Epithelial cell of proximal tubule (primary cell): ENCODE measurements at regions not wholly inside any gene's neighbourhood (a gene's known extent, or its start where the extent isn't known, plus 50 kb on each side); places are given as distances from the start of the nearest gene placed in this dataset.

Source experiments
- DNase-seq: peaks from one replicate; pipeline ENCODE4 v3.0.0-alpha.2; 2011; ENCODE audit warnings: low read depth
- H3K4me3 ChIP-seq: 2 replicates; pipeline ENCODE4 v1.5.1; 2011; ENCODE audit warnings: low read depth, mild to moderate bottlenecking, low read length
- TF ChIP-seq, protein P1 (sequence below): conservative IDR thresholded peaks from 2 replicates; pipeline ENCODE4 v1.5.1; 2012; ENCODE audit warnings: low read depth, mild to moderate bottlenecking, low read length

DNA sequence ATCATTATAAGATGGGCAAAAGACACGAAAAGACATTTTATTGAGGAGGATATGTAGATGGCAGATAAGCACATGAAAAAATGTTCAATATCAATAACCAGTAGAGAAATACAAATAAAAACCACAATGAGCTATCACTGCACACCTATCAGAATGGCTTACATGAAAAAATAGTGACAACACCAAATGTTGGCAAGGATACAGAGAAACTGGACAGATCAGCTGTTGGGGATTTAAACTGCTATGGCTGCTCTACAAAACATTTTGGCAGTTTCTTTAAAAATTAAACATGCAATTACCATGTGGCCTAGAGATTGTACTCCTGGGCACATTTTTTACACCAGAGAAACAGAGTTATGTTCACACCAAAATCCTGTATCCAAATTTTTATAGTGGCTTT is 172.7 kb upstream of the TENT5A start:
- TF ChIP-seq, protein P1, sequence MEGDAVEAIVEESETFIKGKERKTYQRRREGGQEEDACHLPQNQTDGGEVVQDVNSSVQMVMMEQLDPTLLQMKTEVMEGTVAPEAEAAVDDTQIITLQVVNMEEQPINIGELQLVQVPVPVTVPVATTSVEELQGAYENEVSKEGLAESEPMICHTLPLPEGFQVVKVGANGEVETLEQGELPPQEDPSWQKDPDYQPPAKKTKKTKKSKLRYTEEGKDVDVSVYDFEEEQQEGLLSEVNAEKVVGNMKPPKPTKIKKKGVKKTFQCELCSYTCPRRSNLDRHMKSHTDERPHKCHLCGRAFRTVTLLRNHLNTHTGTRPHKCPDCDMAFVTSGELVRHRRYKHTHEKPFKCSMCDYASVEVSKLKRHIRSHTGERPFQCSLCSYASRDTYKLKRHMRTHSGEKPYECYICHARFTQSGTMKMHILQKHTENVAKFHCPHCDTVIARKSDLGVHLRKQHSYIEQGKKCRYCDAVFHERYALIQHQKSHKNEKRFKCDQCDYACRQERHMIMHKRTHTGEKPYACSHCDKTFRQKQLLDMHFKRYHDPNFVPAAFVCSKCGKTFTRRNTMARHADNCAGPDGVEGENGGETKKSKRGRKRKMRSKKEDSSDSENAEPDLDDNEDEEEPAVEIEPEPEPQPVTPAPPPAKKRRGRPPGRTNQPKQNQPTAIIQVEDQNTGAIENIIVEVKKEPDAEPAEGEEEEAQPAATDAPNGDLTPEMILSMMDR: no peak

DNA sequence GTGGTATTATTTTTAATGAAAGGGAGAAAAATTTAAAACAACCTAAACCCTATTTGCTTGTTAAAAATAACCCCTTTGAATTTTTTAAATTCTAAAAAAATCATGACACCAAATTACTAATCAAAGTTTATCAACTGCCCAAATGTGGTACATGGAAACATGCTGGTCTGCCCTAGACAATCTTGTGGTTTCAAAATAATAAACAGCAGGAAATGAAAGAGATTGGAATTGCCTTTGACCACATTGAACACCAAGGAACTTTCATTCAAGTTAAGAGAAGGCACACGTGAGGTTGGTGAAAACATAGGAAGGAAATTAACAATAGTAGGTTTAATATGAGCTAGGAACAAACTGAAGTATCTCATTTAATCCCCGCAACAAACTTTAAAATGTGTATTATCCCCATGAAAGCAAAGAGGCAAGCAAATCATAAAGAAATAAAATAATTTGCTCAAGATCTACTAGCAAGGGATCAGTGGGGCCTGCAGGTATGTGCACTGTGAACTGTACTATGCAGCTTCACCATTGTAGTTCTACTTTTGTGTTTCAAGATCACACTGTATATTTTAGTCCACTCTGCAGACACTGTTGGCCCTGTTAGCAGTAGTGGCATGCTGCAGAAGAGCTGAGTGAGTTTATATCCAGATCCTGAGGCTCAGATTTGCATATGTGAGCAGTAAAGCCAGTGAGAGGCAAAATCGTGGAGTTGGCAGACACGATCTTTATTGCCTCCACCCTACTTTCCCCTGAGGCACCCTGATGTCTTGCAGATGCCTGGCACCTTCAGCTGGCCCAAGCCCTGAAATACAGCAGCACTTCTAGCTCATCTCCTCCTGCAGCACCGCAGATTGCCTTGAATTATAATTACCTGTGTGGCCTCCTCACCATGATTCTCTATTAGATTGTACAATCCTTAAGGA is 157.8 kb upstream of the TENT5A start:
- TF ChIP-seq, protein P1: no peak
- DNase-seq: no peak
- no peak overlapping the region for H3K4me3 ChIP-seq

More for the DNA sequence above, 172.7 kb upstream of the TENT5A start:
- no peak for DNase-seq
- no peak overlapping the region for H3K4me3 ChIP-seq

GRCh38 chr6:81909162-81909561 is 156.7 kb upstream of the TENT5A start:
- H3K4me3 ChIP-seq: no peak overlapping the region
- TF ChIP-seq, protein P1: no peak
- DNase-seq: no peak

DNA sequence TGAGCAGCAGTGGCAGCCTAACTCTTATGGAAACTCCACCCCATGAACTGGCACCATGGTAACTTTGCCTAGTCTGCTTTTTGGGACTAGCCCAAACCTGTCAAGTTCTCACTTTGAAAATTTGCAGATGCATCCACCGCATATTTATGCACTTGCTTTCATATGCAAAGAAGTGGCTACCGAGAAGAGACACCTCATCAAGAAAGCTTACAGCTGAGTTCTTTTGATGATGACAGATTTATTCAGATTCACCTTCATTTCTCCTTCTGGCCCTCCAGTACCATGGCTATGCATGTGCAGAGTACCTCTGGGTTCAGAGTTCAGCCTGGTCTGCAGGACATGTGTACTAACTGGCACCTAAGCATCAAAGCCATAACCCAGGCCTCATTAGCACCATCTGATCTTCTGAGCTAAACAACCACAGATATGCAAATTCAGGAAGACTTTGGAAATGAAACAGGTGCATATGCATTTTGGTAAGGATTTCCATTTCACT is 154.3 kb upstream of the TENT5A start:
- no peak overlapping the region for H3K4me3 ChIP-seq
- TF ChIP-seq, protein P1: no peak
- DNase-seq: no peak

DNA sequence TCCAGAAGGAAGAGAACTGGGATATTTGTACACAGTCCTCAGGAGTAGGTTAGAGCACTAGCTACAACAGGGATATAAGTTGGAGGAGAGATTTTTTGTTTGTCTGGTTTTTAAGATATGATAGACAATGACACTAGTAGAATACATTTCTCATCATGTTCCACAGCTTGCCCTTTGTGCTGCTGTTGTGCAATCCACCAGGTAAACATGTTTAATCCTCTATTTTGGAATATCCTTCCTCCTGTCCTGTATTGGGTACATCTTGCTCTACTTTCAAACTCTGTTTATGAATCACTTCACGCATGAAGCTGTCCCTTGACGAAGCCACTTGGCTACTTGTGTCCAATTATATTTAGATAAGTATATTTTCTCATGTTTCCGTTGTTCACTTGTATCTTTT is 153.6 kb upstream of the TENT5A start:
- TF ChIP-seq, protein P1: no peak
- H3K4me3 ChIP-seq: no peak overlapping the region
- no peak for DNase-seq

DNA sequence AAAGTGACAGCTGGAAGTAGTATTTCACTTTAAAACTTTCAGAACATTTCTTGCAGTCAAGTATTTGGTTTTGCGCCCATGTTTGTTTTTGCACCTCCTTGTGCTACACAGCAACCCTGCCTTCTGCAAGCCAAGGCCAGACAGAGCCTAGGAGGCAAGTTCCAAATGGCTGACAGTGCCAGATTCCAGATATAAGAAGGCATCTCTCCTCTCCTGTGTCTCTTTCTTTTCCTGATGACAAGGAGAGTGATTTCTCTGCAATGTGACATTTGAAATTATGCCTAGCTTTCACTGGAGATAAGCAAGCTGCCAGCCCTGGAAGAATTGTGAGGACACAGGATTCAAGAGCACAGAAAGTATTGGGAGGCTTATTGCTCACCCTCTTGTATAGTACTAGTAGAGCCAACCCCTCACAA is 149.1 kb upstream of the TENT5A start:
- no peak overlapping the region for H3K4me3 ChIP-seq
- TF ChIP-seq, protein P1: no peak
- no peak for DNase-seq
